GM23248 (cell line): ENCODE measurements at regions not wholly inside any gene's neighbourhood (a gene's known extent, or its start where the extent isn't known, plus 50 kb on each side); places are given as distances from the start of the nearest gene placed in this dataset.

Experiments
- EZH2 ChIP-seq: fragments of 200-600 bp; sonication (generic); IDR thresholded peaks from 2 replicates; pipeline ENCODE4 v1.6.1; 2018; ENCODE audit warnings: antibody characterized with exemption, mild to moderate bottlenecking; ENCODE audit not compliant: insufficient read depth, poor library complexity, severe bottlenecking
- EZH2phosphoT487 ChIP-seq: fragments of 200-600 bp; sonication (generic); IDR thresholded peaks from 2 replicates; pipeline ENCODE4 v1.6.1; 2018; ENCODE audit warnings: antibody characterized with exemption, moderate library complexity, mild to moderate bottlenecking, low read depth; ENCODE audit not compliant: insufficient read depth

DNA sequence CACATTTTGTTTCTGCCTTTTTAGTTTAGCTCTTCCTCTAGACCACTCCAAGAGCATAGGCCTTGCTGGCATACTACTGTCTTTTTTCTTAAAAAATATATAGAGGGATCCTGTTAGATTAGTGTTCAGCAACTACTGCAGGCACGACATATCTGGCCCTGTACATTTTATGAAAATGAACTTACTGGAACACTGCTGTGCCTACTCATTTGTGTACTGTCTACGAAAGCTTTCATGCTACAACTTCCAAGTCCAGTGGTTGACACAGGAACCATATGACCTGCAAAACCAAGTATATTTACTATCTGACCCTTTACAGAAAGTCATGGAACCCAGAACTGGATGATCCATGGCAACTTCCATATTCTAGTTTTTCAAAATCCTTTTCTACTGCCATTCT is 66.6 kb upstream of the SPTLC3 start:
- TF ChIP-seq EZH2phosphoT487 (no peak), EZH2 (no peak)
